ENCODE measurements at regions not wholly inside any gene's neighbourhood (a gene's known extent, or its start where the extent isn't known, plus 50 kb on each side); places are given as distances from the start of the nearest gene placed in this dataset.

DNA sequence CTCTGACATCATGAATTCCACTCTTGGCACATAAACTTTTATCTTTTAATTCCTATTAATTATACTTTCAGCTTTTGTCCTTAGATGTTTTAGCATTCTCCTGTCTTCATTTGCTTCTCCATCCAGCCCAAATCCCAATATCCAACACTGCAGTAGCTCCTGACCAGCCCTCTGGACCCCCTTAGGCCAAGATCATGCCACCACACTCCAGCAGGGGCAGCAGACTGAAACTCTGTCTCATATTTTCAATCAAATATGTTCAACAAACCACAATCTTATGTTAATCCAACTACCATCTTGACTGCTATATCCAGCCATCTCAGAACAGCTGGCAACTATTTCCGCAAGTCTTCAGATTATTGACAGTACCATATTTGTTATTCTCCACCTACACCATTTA, 315.8 kb upstream of the ROBO2 start:
- TF ChIP-seq, protein P1, sequence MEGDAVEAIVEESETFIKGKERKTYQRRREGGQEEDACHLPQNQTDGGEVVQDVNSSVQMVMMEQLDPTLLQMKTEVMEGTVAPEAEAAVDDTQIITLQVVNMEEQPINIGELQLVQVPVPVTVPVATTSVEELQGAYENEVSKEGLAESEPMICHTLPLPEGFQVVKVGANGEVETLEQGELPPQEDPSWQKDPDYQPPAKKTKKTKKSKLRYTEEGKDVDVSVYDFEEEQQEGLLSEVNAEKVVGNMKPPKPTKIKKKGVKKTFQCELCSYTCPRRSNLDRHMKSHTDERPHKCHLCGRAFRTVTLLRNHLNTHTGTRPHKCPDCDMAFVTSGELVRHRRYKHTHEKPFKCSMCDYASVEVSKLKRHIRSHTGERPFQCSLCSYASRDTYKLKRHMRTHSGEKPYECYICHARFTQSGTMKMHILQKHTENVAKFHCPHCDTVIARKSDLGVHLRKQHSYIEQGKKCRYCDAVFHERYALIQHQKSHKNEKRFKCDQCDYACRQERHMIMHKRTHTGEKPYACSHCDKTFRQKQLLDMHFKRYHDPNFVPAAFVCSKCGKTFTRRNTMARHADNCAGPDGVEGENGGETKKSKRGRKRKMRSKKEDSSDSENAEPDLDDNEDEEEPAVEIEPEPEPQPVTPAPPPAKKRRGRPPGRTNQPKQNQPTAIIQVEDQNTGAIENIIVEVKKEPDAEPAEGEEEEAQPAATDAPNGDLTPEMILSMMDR (conservative IDR thresholded peaks at IDR 0.05; ENCODE audit: low read length), result peak; percentile 27; the same call in 1 of the 2 replicates
- TF ChIP-seq EZH2phosphoT487 (IDR thresholded peaks at IDR 0.05; ENCODE audit: borderline replicate concordance), result no peak

All from Loucy (cell line).